GM19240 (cell line): ENCODE measurements at regions not wholly inside any gene's neighbourhood (a gene's known extent, or its start where the extent isn't known, plus 50 kb on each side); places are given as distances from the start of the nearest gene placed in this dataset.

Experiments used
- DNase-seq: peaks from one replicate; pipeline ENCODE4 v3.0.0; 2011; ENCODE audit warnings: low spot score; ENCODE audit not compliant: insufficient read length

GRCh38 chr13:55418095-55418494 lies 1722.6 kb upstream of the PRR20A start:
- no peak for DNase-seq

GRCh38 chr13:55432814-55433213 lies 1707.9 kb upstream of the PRR20A start:
- DNase-seq: no peak

- DNase-seq: no peak
These were observed 1703.6 kb upstream of the PRR20A start for GRCh38 chr13:55437162-55437561.

GRCh38 chr13:55439450-55439849 lies 1701.3 kb upstream of the PRR20A start:
- DNase-seq: no peak

- no peak for DNase-seq
These were observed 1700.1 kb upstream of the PRR20A start for GRCh38 chr13:55440465-55441085.

- no peak for DNase-seq
These were observed 1676.5 kb upstream of the PRR20A start for GRCh38 chr13:55464222-55464621.

GRCh38 chr13:55467476-55467875 lies 1673.2 kb upstream of the PRR20A start:
- no peak for DNase-seq

GRCh38 chr13:55483626-55484158 lies 1657.0 kb upstream of the PRR20A start:
- DNase-seq: no peak

GRCh38 chr13:55493297-55493696 lies 1647.4 kb upstream of the PRR20A start:
- DNase-seq: no peak

GRCh38 chr13:55497486-55497885 lies 1643.2 kb upstream of the PRR20A start:
- no peak for DNase-seq

GRCh38 chr13:55500694-55501093 lies 1640.0 kb upstream of the PRR20A start:
- DNase-seq: no peak

GRCh38 chr13:55516610-55517009 lies 1624.1 kb upstream of the PRR20A start:
- no peak for DNase-seq

- DNase-seq: no peak
These were observed 1623.4 kb upstream of the PRR20A start for GRCh38 chr13:55517312-55517711.

GRCh38 chr13:55528434-55528833 lies 1612.3 kb upstream of the PRR20A start:
- no peak for DNase-seq

GRCh38 chr13:55534306-55534705 lies 1606.4 kb upstream of the PRR20A start:
- DNase-seq: no peak

- DNase-seq: no peak
These were observed 1602.3 kb upstream of the PRR20A start for GRCh38 chr13:55538424-55538823.

GRCh38 chr13:55543053-55543452 lies 1597.7 kb upstream of the PRR20A start:
- DNase-seq: no peak

GRCh38 chr13:55550624-55551023 lies 1590.1 kb upstream of the PRR20A start:
- no peak for DNase-seq

GRCh38 chr13:55553701-55554100 lies 1587.0 kb upstream of the PRR20A start:
- DNase-seq: no peak

- no peak for DNase-seq
These were observed 1586.0 kb upstream of the PRR20A start for GRCh38 chr13:55554741-55555140.

- no peak for DNase-seq
These were observed 1580.4 kb upstream of the PRR20A start for GRCh38 chr13:55560331-55560730.

- no peak for DNase-seq
These were observed 1577.5 kb upstream of the PRR20A start for GRCh38 chr13:55563267-55563666.

- no peak for DNase-seq
These were observed 1574.4 kb upstream of the PRR20A start for GRCh38 chr13:55566334-55566733.

- DNase-seq: no peak
These were observed 1573.9 kb upstream of the PRR20A start for GRCh38 chr13:55566779-55567178.
